Esophagus muscularis mucosa (tissue), 3 donors: ENCODE measurements at regions not wholly inside any gene's neighbourhood (a gene's known extent, or its start where the extent isn't known, plus 50 kb on each side); places are given as distances from the start of the nearest gene placed in this dataset.

Source experiments
- EP300 ChIP-seq: sonication (generic); formaldehyde crosslinking; IDR thresholded peaks from one replicate; pipeline ENCODE4 v1.6.1; 2017; ENCODE audit warnings: antibody characterized with exemption
- TF ChIP-seq, protein P1 (sequence below), 3 experiments: fragments of 200-600 bp in 2 of 3; fragments of 450-650 bp in 1 of 3; sonication (generic) in 2 of 3; IDR thresholded peaks; one replicate each; pipeline ENCODE4 v1.5.1; 2017 to 2019; ENCODE audit warnings: antibody characterized with exemption in 3 of 3, mild to moderate bottlenecking in 2 of 3, moderate library complexity in 1 of 3

DNA sequence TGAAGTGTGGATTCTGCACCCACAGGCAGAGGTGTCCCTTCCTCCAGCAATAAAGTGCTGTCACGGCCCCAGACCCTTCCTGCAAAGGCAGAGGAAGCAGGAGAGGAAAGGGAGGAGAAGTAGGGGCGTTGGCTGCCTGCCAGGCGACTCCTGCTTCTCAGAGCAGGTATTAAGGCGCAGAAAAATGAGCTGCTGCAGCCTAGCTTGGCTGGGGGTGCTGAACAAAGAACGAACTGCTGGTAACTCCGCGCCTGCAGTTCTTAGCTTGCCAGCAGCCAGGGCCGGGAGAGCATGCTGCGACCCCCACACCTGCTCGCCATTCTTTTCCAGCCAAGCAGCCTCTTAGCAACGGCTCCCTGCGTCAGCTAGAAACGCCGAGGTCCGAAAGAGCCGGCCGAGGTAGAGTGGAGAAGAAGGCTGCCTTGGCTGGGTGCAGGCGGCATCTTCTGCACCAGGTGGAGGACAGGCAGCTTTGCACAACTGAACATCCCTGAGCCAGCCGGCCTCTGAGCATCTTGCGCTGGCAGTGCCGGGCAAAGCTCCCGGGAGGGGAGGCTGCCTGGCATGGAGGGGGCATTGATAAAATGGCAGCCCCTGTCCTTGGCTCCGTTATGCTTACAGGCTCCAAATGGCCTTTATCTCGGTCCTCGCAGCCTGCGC is 296.0 kb downstream of the MEX3B start:
- TF ChIP-seq, protein P1, sequence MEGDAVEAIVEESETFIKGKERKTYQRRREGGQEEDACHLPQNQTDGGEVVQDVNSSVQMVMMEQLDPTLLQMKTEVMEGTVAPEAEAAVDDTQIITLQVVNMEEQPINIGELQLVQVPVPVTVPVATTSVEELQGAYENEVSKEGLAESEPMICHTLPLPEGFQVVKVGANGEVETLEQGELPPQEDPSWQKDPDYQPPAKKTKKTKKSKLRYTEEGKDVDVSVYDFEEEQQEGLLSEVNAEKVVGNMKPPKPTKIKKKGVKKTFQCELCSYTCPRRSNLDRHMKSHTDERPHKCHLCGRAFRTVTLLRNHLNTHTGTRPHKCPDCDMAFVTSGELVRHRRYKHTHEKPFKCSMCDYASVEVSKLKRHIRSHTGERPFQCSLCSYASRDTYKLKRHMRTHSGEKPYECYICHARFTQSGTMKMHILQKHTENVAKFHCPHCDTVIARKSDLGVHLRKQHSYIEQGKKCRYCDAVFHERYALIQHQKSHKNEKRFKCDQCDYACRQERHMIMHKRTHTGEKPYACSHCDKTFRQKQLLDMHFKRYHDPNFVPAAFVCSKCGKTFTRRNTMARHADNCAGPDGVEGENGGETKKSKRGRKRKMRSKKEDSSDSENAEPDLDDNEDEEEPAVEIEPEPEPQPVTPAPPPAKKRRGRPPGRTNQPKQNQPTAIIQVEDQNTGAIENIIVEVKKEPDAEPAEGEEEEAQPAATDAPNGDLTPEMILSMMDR (IDR thresholded peaks at IDR 0.05), result no peak
- TF ChIP-seq EP300, result no peak
